HG03045 (cell line): ENCODE measurements at regions not wholly inside any gene's neighbourhood (a gene's known extent, or its start where the extent isn't known, plus 50 kb on each side); places are given as distances from the start of the nearest gene placed in this dataset.
"Not testable (repeated sequence)": the region's sequence is repeated elsewhere in the genome, so short reads cannot be mapped to it uniquely, and the experiment has no call there.

Source experiments
- ATAC-seq: cut with Tn5 transposase; IDR thresholded peaks from one replicate; pipeline ENCODE4 v1.9.1; 2021; ENCODE audit warnings: mild to moderate bottlenecking, moderate library complexity; ENCODE audit not compliant: unreplicated experiment

DNA sequence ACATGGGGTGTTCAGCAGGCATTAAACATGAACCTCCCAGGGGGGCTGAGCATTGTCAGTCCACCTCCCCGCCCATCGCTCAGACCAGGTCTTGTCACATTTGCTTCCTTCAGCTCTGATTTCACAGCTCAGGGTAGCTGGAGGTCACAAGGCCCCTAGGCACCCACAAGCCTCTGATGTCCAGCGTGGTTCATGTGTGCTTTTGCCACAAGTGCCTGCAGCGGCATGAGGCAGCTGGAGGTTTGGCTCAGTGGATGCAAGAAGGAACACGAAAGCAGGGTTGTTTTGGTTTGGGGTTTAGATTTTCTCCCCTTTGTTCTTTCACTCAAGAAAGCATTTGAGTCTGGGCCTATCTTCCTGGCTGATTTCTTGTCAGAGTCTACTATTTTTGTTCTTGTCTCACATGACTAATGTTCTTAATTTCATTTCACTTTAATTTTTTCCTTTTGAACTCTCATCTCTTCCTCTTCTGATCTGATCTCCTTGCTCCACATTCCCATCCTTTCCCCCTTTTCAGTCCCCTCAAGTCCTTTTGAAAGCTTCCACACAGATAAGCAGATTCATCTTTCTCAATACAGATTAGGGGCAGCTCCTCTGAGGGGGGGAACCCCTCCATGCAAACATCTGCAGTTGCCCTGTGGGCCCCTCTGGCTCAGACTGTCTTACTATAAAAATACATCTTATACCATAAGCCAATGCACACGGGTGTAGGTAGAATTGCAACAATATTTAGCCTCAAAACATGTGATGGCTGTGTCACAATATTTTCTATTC lies 68.1 kb upstream of the CEP85L start:
- peak; percentile 51 for ATAC-seq

DNA sequence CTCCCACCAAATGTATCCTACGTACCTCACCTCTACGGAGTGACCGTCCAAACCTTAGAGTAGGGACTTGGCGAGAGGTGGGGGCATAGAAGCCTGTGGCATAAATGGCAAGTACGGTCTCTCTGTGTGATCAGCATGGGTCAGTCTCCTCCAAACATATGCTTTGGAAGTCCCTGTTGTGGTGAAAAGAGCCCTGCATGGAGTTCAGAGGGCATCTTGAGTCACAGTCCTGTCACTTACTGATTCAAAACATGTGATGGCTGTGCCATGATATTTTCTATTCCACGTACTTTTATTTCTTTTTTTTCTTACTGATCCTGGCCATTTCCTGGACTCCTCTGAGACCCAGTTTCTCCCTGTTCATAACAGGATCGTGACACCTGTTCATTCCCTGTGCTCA lies 67.5 kb upstream of the CEP85L start:
- ATAC-seq, result no peak

DNA sequence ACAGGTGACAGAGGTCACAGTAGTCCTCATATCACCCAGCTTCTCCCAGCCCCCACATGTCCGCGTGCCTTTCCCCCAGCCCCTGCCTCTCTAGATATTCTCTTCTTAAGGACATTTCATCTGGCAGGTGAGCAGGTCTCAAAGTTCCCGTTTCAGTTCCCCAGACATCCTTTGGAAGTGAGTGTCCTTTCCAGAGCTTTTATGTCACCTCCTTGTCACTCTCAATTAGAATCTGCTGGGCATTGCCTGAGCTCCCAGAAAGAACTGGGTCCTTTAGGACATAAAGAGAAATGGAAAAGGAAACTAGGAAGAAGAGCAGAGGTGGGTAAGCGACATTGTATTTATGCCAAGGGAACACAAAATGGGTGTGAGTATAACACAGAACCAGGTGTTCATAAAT lies 66.9 kb upstream of the CEP85L start:
- ATAC-seq, result no peak

DNA sequence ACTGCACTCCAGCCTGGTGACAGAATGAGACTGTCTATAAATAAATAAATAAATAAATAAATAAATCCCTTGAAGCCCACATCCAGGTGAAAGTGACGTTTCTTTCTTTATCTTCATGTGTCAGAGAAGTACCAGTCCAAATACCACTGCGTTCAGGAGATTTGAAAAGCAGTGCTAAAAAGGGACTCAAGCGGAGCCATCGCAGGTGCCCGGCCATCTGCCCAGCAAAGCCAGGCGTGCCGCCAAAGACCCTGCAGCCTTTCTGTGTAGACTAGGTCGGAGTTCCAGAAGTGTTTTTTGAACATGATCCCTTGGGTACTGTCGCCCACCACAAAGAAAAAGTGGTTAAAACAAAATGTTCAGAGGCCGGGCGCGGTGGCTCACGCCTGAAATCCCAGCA lies 65.7 kb upstream of the CEP85L start:
- ATAC-seq, result no peak

DNA sequence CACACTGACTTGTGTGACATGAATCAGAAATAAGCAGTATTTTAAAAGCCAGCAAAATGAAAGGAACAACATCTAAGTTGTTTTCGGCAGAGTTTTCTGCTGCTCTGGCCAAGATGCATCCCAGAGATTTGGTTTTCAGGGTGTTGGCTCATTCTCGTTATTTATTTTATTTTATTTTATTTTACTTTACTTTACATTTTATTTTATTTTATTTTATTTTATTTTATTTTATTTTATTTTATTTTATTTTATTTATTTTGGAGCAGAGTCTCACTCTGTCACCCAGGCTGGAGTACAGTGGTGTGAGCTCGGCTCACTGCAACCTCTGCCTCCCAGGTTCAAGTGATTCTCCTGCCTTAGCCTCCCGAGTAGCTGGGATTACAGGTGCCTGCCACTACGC lies 64.5 kb upstream of the CEP85L start:
- not testable (repeated sequence) for ATAC-seq

DNA sequence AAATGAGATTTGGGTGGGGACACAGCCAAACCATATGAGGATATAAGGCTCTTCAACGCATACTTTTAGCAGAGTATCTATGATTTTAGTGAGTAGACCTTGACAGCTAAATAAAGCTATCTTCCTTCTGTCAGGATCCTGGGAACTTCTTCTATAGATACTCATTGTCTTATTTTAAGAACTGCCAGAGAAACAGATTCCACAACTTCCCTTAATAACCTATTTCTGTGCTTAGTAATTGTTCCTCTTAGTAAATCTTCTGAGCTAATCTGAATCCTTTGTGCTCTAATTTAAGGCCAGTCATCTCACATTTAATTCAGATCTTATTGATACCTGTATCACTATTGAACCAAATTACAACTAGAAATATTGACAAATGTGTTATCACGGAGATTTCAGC lies 64.0 kb upstream of the CEP85L start:
- ATAC-seq, result no peak

DNA sequence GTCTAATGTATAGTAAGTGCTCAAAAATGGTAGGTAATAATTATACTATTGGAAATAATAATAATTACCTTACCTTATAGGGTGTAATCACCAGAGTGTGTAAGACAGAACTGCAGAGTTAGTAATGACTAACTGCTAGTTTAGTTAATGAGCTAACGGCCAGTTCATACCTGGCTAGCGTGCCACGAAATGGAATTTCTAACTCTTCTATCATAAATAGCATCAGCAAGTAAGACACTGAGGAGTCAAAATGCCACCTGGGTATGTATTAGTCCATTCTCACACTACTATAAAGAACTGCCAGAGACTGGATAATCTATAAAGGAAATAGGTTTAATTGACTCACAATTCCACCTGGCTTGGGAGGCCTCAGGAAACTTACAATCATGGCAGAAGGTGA lies 63.4 kb upstream of the CEP85L start:
- no peak for ATAC-seq

DNA sequence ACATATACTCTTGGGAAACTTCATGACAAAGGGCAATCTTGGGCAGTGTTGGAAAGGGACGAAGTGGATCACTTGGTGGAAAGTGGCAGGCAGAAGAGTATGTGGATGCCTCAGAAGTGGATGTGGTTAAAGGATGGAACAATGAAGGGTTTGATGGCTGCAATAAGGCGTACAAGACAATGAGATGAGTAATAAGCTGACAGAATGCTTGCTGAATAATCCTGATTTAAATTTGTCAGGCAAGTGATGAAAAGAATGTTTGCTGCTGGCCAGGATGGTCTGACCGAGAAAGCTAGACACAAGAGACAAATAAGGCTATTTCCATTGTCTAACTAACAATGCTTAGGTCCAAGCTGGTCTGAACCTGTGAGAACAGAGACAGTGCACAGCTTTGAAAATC lies 61.6 kb upstream of the CEP85L start:
- no peak for ATAC-seq

DNA sequence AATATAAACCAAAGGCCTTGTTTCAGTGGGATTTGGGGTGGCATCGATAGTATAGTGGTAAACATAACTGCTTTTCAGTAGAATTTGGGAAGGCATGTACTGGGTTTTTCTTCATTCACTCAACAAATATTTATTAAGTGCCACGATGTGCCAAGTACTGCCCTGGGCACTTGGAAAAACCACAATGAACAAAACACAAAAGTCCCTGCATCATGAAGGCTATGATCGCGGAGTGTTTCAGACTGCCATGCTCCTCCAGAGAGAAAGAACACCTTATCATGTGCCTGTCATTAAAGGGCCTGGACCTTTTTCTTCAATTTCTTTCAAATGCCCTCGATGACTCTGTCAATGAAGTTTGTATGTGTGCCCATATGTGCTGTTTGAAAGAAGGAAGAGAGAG lies 59.2 kb upstream of the CEP85L start:
- ATAC-seq, result no peak

DNA sequence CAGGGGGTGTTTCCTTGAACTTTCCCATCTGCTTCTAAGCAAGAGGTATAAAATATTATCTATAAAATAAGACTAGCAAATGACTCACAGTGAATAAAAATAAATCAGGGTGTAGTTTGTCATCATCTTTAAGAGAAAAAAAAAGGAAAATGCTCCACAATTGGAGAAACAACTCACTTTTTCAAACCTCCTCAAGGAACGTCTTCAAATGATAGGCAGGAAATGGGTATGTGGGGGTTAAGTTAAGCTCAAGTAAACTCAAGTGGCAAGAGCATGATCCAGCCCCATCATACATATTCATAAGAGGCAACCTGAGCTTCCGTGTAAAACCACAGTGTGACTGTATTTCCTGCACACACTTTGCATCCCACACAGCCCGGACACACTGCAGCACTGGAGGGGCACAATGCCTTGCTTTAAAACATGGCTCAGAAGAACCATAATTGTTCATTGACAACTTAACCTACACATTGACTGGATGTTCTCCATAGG lies 58.5 kb upstream of the CEP85L start:
- ATAC-seq, result peak; percentile 93

DNA sequence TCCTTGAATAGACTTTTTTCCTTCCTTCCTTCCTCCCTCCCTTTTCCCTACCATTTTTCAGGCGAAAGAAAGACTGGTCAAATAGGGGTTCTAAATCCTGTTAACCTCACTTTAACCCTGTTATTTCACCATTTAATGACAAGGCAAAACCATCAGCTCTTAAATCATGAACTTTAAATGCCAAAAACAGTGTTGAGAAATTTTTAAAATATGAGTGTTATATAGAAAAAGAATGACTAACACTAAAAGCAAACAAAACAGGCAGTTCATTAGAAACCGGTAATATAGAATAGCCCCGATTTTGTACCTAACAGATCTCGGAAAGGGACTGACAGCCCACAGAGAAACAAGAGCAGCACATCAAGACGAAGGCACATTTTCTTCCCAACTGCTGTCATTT lies 57.4 kb upstream of the CEP85L start:
- peak; percentile 1 for ATAC-seq

DNA sequence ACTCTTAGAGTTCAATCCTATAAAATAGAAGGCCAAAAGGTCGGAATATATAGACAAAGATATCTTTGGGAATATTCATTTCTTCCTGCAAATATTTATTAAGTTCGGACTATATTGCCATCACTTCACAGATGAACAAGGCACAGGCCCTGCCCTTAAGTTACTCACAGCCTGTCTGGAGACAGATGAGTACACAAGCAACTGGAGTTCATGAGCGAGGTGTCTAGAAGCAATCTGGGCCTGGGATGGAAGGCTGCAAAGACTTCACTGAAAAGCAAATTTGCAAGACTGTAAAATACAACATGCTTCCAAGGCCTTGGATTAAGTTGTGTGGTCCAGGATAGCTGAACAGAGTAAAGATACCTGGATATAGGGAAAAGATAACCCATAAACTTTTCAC lies 56.7 kb upstream of the CEP85L start:
- ATAC-seq, result no peak

DNA sequence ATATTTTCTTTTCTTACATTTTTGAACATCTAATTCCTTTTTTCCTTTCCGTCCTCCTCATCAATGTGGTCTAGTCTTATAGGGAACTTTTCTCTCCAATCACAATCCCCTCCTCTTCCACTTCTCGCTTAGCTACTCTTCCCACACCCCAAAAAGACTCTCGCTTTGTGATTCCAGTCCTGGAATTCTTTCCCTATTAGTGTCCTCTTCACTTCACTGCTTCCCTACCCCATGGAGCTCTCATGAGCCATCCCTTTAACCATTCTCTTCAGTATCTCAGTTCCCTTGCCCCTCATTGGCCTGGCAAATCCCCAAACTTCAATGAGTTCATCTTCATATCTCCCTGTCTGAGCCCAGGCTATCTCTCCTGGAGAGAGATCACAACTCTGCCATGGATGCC lies 55.3 kb upstream of the CEP85L start:
- no peak for ATAC-seq

DNA sequence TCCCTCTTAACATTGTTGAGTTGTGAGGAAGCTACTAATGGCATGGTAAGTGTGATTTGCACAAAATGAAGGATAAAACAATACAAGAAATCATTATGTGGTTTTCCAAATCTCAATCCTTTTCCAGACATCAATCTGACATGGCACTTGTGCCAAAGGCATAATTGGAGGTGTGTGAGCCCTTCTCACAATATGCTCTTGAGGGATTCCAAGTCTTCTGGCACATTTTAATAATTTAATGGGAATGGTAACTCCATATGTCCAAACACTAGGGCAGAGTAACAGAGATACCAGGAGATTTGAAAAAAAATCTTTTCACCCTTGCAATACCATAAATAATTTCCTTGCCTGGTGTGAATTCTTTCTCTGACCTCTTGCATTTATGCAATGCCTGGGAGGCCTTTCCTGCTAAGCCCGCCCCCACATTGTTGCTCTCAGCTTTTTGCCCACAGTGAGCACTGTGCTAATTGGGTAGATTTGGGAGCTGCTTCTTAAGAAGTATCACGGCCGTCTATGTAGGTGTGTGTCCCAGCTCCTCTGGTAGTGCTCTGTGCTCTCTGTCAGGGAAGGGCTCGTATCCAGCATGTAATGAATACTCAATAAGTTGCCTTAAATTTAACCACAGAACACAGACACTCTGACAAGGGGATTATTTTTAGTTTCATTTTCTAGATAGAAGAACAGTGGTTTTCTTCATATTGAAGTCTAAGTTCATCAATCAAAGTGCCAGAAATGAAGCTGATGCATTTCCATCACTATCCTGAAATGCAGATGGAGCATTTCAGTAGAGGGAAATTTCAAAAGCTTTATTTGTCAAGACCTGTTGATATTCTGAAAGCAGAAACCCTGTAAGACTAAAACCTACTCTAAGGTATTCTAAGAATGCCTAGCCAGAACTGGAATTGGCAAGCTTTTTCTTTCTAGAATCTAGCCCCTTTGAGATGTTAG lies 54.4 kb upstream of the CEP85L start:
- peak; percentile 34 for ATAC-seq

DNA sequence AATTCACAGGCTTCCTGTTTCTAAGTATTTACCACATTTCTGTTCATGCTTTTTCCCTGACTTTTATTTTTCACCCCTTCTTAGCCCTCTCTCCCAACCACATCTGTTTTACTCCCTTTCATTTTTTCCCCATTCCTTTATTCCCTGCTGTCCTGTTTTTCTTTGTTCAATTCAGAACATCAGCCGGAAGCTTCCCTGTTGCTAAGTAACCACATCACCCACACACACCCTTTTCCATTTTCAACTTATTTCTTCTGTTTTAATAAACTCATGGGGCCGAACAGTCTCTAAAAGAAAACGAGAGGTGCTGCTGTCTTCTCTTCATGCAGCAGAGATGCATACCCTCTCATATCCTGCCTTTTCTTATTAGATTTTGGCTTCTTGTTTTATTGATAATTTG lies 53.5 kb upstream of the CEP85L start:
- no peak for ATAC-seq

DNA sequence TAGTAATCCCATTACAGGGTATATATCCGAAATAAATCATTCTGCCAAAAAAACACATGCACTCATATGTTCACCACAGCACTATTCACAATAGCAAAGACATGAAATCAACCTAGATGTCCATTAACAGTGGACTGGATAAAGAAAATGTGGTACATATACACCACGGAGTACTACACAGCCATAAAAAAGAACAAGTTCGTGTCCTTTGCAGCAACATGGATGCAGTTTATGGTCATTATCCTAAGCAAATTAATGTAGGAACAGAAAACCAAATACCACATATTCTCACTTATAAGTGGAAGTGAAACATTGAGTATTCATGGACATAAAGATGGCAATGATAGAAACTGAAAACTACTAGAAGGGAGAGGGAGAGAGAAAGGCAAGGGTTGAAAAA lies 49.9 kb upstream of the CEP85L start:
- not testable (repeated sequence) for ATAC-seq
